HepG2 (cell line): ENCODE measurements at regions not wholly inside any gene's neighbourhood (a gene's known extent, or its start where the extent isn't known, plus 50 kb on each side); places are given as distances from the start of the nearest gene placed in this dataset.

ENCODE experiments used
- ATAC-seq: fragments of 200-7000 bp; cut with Tn5 transposase; 3 replicates; pipeline ENCODE4 v1.9.1; 2020; ENCODE audit warnings: mild to moderate bottlenecking, moderate library complexity
- BruUV-seq: library from RNA; stranded (reverse); fragments of 400-500 nt; replicated peaks from 2 replicates; lab custom pipeline; 2021; lab: Mats Ljungman, UMichigan
- CTCF ChIA-PET: fragments of 300-600 bp; formaldehyde crosslinking; extraction: SDS; loops from one replicate; lab custom pipeline; 2021; ENCODE audit warnings: low total read pairs, inconsistent platforms, low intra/inter-chr PET ratio; lab: Yijun Ruan, JAX
- POLR2A ChIA-PET: fragments of 350-600 bp; sonication (Branson Sonifier 250); formaldehyde crosslinking; loops from one replicate; lab custom pipeline; 2020; ENCODE audit warnings: antibody characterized with exemption, inconsistent platforms; lab: Yijun Ruan, JAX
- DNase-seq: peaks from one replicate; pipeline ENCODE4 v3.0.0-alpha.2; 2015; ENCODE audit warnings: low spot score
- FAIRE-seq: peaks from 3 replicates; lab custom pipeline; 2011; peaks lifted over from hg19 to GRCh38; lab: Jason Lieb, UNC
- H2AFZ ChIP-seq: one replicate; pipeline ENCODE4 v1.6.1; 2011; ENCODE audit warnings: low read length, inconsistent platforms
- H3K27ac ChIP-seq: fragments of 300-600 bp; 3 replicates; pipeline ENCODE4 v1.8.0; 2011; ENCODE audit warnings: mixed run types, mild to moderate bottlenecking, mixed read lengths, low read length, inconsistent platforms; ENCODE audit not compliant: insufficient read depth; ENCODE audit errors: extremely low read length
- H3K27me3 ChIP-seq, 2 experiments: fragments of 200-600 bp in 1 of 2; 2 replicates in 1 of 2; 3 replicates in 1 of 2; pipeline versions ENCODE4 v1.6.0 to v1.8.0; 2011; ENCODE audit warnings: low read length in 2 of 2, mild to moderate bottlenecking in 2 of 2, moderate library complexity in 2 of 2, inconsistent platforms in 1 of 2; ENCODE audit not compliant: insufficient read depth in 2 of 2, control insufficient read depth in 1 of 2
- H3K36me3 ChIP-seq, 2 experiments: fragments of 200-600 bp in 1 of 2; replicated peaks in 1 of 2; 2 replicates in 1 of 2; 3 replicates in 1 of 2; pipeline versions ENCODE4 v1.5.1 to v1.8.0; 2011; ENCODE audit warnings: low read length in 2 of 2, inconsistent platforms in 1 of 2; ENCODE audit not compliant: insufficient read depth in 2 of 2, control insufficient read depth in 1 of 2
- H3K4me1 ChIP-seq: 2 replicates; pipeline ENCODE4 v1.5.1; 2012; ENCODE audit warnings: low read length, inconsistent platforms; ENCODE audit not compliant: insufficient read depth
- H3K4me2 ChIP-seq: 2 replicates; pipeline ENCODE4 v1.6.0; 2011; ENCODE audit warnings: low read depth, low read length, inconsistent platforms
- H3K4me3 ChIP-seq, 3 experiments: fragments of 200-600 bp in 1 of 3; sonication (generic), shearing (Covaris generic) in 1 of 3; replicated peaks in 1 of 3; 2 replicates each; pipeline ENCODE4 v1.5.1; 2011 to 2016; ENCODE audit warnings: low read length in 3 of 3, inconsistent platforms in 2 of 3, low read depth in 2 of 3, mild to moderate bottlenecking in 2 of 3, control low read depth in 1 of 3, mixed read lengths in 1 of 3; ENCODE audit not compliant: insufficient read depth in 1 of 3
- H3K79me2 ChIP-seq: one replicate; pipeline ENCODE4 v1.6.1; 2011; ENCODE audit warnings: low read length, inconsistent platforms; ENCODE audit not compliant: insufficient read depth
- H3K9ac ChIP-seq: 2 replicates; pipeline ENCODE4 v1.6.0; 2011; ENCODE audit warnings: mild to moderate bottlenecking, low read depth, low read length, inconsistent platforms; ENCODE audit not compliant: insufficient read depth
- H3K9me3 ChIP-seq: 2 replicates; pipeline ENCODE4 v1.5.1; 2012; ENCODE audit warnings: mild to moderate bottlenecking, low read length
- H4K20me1 ChIP-seq: 2 replicates; pipeline ENCODE4 v1.6.0; 2011; ENCODE audit warnings: inconsistent platforms, mild to moderate bottlenecking, low read length, moderate library complexity; ENCODE audit not compliant: insufficient read depth
- CBFB ChIP-seq: sonication (generic); formaldehyde crosslinking; IDR thresholded peaks from 2 replicates; pipeline ENCODE4 v1.4.0; 2020; ENCODE audit warnings: missing genetic modification reagents
- FOXJ3 ChIP-seq: sonication (generic); formaldehyde crosslinking; IDR thresholded peaks from 2 replicates; pipeline ENCODE4 v1.4.0; 2020; ENCODE audit warnings: missing genetic modification reagents, mild to moderate bottlenecking, borderline replicate concordance
- MTF2 ChIP-seq: sonication (generic); formaldehyde crosslinking; IDR thresholded peaks from 2 replicates; pipeline ENCODE4 v1.5.0; 2020; ENCODE audit warnings: missing genetic modification reagents, borderline replicate concordance
- NFYB ChIP-seq: sonication (generic); formaldehyde crosslinking; IDR thresholded peaks from 2 replicates; pipeline ENCODE4 v1.4.0; 2020; ENCODE audit warnings: missing genetic modification reagents
- PITX1 ChIP-seq: sonication (generic); formaldehyde crosslinking; IDR thresholded peaks from 2 replicates; pipeline ENCODE4 v1.5.1; 2020; ENCODE audit warnings: mild to moderate bottlenecking, missing genetic modification reagents
- RBM39 ChIP-seq: fragments of 200-400 bp; formaldehyde crosslinking; IDR thresholded peaks from one replicate; pipeline ENCODE4 v1.6.1; 2018; ENCODE audit warnings: antibody characterized with exemption, mild to moderate bottlenecking, low read depth, low read length; ENCODE audit not compliant: poor library complexity, severe bottlenecking
- ZNF546 ChIP-seq: sonication (generic); formaldehyde crosslinking; conservative IDR thresholded peaks from 2 replicates; pipeline ENCODE4 v1.8.1; 2023; ENCODE audit warnings: mild to moderate bottlenecking, missing genetic modification reagents
- ZNF720 ChIP-seq: sonication (generic); formaldehyde crosslinking; IDR thresholded peaks from 2 replicates; pipeline ENCODE4 v1.4.0; 2020; ENCODE audit warnings: missing genetic modification reagents
- ZNF747 ChIP-seq: sonication (generic); formaldehyde crosslinking; IDR thresholded peaks from 2 replicates; pipeline ENCODE4 v1.8.1; 2023; ENCODE audit warnings: missing genetic modification reagents, mild to moderate bottlenecking, borderline replicate concordance
- ZNF891 ChIP-seq: sonication (generic); formaldehyde crosslinking; IDR thresholded peaks from 2 replicates; pipeline ENCODE4 v1.5.0; 2020; ENCODE audit warnings: mild to moderate bottlenecking, missing genetic modification reagents
- WGBS: methylation state at CpG from one replicate; pipeline ENCODE4 v1.1.6; 2017; ENCODE audit warnings: low lambda C conversion rate; 5-methylcytosine and 5-hydroxymethylcytosine counted together
- in situ Hi-C: cut with HindIII; loops from 2 replicates; pipeline ENCODE4 v1.10.0; 2017; ENCODE audit warnings: low pct_unique_long_range_greater_than_20kb; ENCODE audit not compliant: extremely low pct_ligation_motif_present
- intact Hi-C: fragments of 100-400 bp; cut with micrococcal nuclease; formaldehyde crosslinking; loops from one replicate; pipeline ENCODE4 v1.10.0; 2022; ENCODE audit not compliant: unreplicated experiment
- TF ChIP-seq, protein P1 (sequence below): sonication (generic); formaldehyde crosslinking; IDR thresholded peaks from 2 replicates; pipeline ENCODE4 v1.4.0; 2020; ENCODE audit warnings: missing genetic modification reagents
- TF ChIP-seq, protein P2 (sequence below), 2 experiments: sonication (generic) in 1 of 2; formaldehyde crosslinking in 1 of 2; IDR thresholded peaks; 2 replicates each; pipeline versions ENCODE4 v1.4.0 to v1.6.1; 2018 to 2020; ENCODE audit warnings: missing genetic modification reagents in 2 of 2, borderline replicate concordance in 1 of 2, low read depth in 1 of 2, mild to moderate bottlenecking in 1 of 2, missing biosample characterization in 1 of 2

DNA sequence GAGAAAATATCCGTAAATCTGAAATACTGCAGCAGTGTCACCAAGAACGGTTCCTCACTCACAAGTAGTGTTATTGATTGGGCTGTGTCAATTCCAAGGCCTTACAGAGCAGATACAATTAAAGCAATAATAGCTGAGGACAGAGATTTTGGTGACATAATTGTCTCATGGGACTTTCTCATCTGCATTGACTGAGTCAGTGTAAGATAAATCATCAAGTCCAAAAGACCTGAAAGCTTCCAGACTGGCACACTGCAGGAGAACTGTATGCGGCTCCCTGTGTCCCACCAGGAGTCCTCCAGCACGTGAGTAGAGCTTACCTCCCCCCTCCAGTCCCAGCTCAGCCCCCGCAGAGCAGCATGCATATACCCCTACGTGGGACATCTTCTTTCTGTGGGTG, 655.2 kb upstream of the ARID1B start (continued):
- TF ChIP-seq ZNF546, result no peak

DNA sequence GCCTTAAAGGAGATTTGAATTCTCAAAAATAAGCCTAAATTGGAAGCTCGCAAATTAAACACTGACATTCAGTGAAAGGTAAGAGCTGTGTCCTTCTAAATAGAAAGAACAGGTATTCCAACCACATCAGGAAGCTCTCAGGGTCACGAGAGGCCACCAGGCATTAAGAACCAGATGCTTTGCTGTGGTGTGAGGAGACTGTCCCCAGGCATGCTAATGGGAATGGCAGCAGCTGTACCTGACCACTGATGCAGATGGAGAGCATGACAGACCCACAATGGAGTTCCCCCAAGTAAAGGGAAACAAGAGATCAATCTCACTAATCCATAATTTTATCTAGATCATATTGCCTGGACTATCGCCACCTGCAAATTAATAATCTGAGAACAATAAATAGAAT, 658.9 kb upstream of the NOX3 start:
- H3K4me2 ChIP-seq, result no peak overlapping the region
- CTCF ChIA-PET, result no interaction called here
- no peak overlapping the region for H3K4me3 ChIP-seq
- H3K4me1 ChIP-seq, result no peaks in the 10 kb centered on the region
- 12% methylated on average over 3 of the region's 3 CpGs for WGBS
- POLR2A ChIA-PET, result no interaction called here
- H3K36me3 ChIP-seq, result no peaks in the 10 kb centered on the region
- TF ChIP-seq ZNF747 (CRISPR knock-in tag) (no peak), MTF2 (CRISPR knock-in tag) (no peak), RBM39 (no peak), CBFB (CRISPR knock-in tag) (no peak), PITX1 (CRISPR knock-in tag) (no peak), NFYB (CRISPR knock-in tag) (no peak), ZNF720 (no peak), FOXJ3 (no peak), ZNF891 (CRISPR knock-in tag) (no peak)
- TF ChIP-seq, protein P1, sequence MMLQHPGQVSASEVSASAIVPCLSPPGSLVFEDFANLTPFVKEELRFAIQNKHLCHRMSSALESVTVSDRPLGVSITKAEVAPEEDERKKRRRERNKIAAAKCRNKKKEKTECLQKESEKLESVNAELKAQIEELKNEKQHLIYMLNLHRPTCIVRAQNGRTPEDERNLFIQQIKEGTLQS, result no peak
- TF ChIP-seq, protein P2, sequence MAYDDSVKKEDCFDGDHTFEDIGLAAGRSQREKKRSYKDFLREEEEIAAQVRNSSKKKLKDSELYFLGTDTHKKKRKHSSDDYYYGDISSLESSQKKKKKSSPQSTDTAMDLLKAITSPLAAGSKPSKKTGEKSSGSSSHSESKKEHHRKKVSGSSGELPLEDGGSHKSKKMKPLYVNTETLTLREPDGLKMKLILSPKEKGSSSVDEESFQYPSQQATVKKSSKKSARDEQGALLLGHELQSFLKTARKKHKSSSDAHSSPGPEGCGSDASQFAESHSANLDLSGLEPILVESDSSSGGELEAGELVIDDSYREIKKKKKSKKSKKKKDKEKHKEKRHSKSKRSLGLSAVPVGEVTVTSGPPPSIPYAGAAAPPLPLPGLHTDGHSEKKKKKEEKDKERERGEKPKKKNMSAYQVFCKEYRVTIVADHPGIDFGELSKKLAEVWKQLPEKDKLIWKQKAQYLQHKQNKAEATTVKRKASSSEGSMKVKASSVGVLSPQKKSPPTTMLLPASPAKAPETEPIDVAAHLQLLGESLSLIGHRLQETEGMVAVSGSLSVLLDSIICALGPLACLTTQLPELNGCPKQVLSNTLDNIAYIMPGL (CRISPR knock-in tag; IDR thresholded peaks at IDR 0.05; ENCODE audit: borderline replicate concordance in 1 of 2, low read depth in 1 of 2), result no peak
- no peaks in the 10 kb centered on the region for H3K9me3 ChIP-seq
- FAIRE-seq, result no peak
- BruUV-seq, result no TSS peak
- no peak for DNase-seq
- H3K9ac ChIP-seq, result no peak overlapping the region
- in situ Hi-C loops, result no loop called here
- intact Hi-C loops, result no loop called here
- no peaks in the 10 kb centered on the region; the same call in 1 of the 2 replicates for H4K20me1 ChIP-seq
- no peak for ATAC-seq
- no peak overlapping the region for H3K27ac ChIP-seq
- no peak overlapping the region for H2AFZ ChIP-seq
- H3K79me2 ChIP-seq, result no peaks in the 10 kb centered on the region
- H3K27me3 ChIP-seq, result no peaks in the 10 kb centered on the region
